ENCODE measurements at regions not wholly inside any gene's neighbourhood (a gene's known extent, or its start where the extent isn't known, plus 50 kb on each side); places are given as distances from the start of the nearest gene placed in this dataset.

- no peaks in the 10 kb centered on the region for H3K4me1 Mint-ChIP-seq
- ATAC-seq (ENCODE audit: low read depth) = no peak
- CTCF ChIA-PET = no interaction called here
Measured at GRCh38 chr13:111486801-111487200, 166.4 kb downstream of the TEX29 start.

GRCh38 chr13:111488486-111489132 lies 168.2 kb downstream of the TEX29 start:
- ChIA-PET CTCF (no interaction called here), POLR2A (no interaction called here)
- H3K27ac Mint-ChIP-seq = no peak overlapping the region
- TF ChIP-seq CTCF (IDR thresholded peaks at IDR 0.05) = no peak
- H3K4me3 Mint-ChIP-seq = no peak overlapping the region
- no peak for DNase-seq
- peaks cover 8% of the 10 kb centered on the region for H3K9me3 Mint-ChIP-seq
- no peaks in the 10 kb centered on the region for H3K27me3 Mint-ChIP-seq
- intact Hi-C loops (cut with micrococcal nuclease) = no loop called here
- ATAC-seq (ENCODE audit: low read depth) = no peak
- no peaks in the 10 kb centered on the region for H3K36me3 Mint-ChIP-seq (ENCODE audit: low read depth)
- H3K4me1 Mint-ChIP-seq = no peaks in the 10 kb centered on the region

More at GRCh38 chr13:111486801-111487200, 166.4 kb downstream of the TEX29 start:
- H3K9me3 Mint-ChIP-seq = peaks cover 8% of the 10 kb centered on the region
- POLR2A ChIA-PET = no interaction called here
- H3K27ac Mint-ChIP-seq = no peak overlapping the region
- no peaks in the 10 kb centered on the region for H3K27me3 Mint-ChIP-seq
- TF ChIP-seq CTCF (IDR thresholded peaks at IDR 0.05) = no peak
- H3K36me3 Mint-ChIP-seq (ENCODE audit: low read depth) = no peaks in the 10 kb centered on the region
- no peak for DNase-seq
- no peak overlapping the region for H3K4me3 Mint-ChIP-seq
- intact Hi-C loops (cut with micrococcal nuclease) = no loop called here

- peaks cover 8% of the 10 kb centered on the region for H3K9me3 Mint-ChIP-seq
- H3K27me3 Mint-ChIP-seq = no peaks in the 10 kb centered on the region
- no peak for ATAC-seq (ENCODE audit: low read depth)
- TF ChIP-seq CTCF (IDR thresholded peaks at IDR 0.05) = no peak
- no peak overlapping the region for H3K27ac Mint-ChIP-seq
- ChIA-PET CTCF (no interaction called here), POLR2A (no interaction called here)
- no peaks in the 10 kb centered on the region for H3K4me1 Mint-ChIP-seq
- intact Hi-C loops (cut with micrococcal nuclease) = no loop called here
- no peaks in the 10 kb centered on the region for H3K36me3 Mint-ChIP-seq (ENCODE audit: low read depth)
- DNase-seq = no peak
- H3K4me3 Mint-ChIP-seq = no peak overlapping the region
Measured at GRCh38 chr13:111489301-111489700, 168.9 kb downstream of the TEX29 start.

GRCh38 chr13:111490611-111491010 lies 170.2 kb downstream of the TEX29 start:
- Mint-ChIP-seq H3K9me3 (peaks cover 10% of the 10 kb centered on the region), H3K4me1 (no peaks in the 10 kb centered on the region), H3K27me3 (no peaks in the 10 kb centered on the region), H3K4me3 (no peak overlapping the region), H3K27ac (no peak overlapping the region), H3K36me3 (ENCODE audit: low read depth) (no peaks in the 10 kb centered on the region)
- ChIA-PET POLR2A (no interaction called here), CTCF (no interaction called here)
- no peak for TF ChIP-seq CTCF (IDR thresholded peaks at IDR 0.05)
- intact Hi-C loops (cut with micrococcal nuclease) = no loop called here
- no peak for DNase-seq
- ATAC-seq (ENCODE audit: low read depth) = no peak

GRCh38 chr13:111491021-111491420 lies 170.6 kb downstream of the TEX29 start:
- H3K27ac Mint-ChIP-seq = no peak overlapping the region
- DNase-seq = no peak

More at GRCh38 chr13:111491021-111491420, 170.6 kb downstream of the TEX29 start:
- CTCF ChIA-PET = no interaction called here
- POLR2A ChIA-PET = no interaction called here
- TF ChIP-seq CTCF (IDR thresholded peaks at IDR 0.05) = no peak
- intact Hi-C loops (cut with micrococcal nuclease) = no loop called here
- no peak overlapping the region for H3K4me3 Mint-ChIP-seq
- no peak for ATAC-seq (ENCODE audit: low read depth)
- H3K9me3 Mint-ChIP-seq = peaks cover 12% of the 10 kb centered on the region
- no peaks in the 10 kb centered on the region for H3K27me3 Mint-ChIP-seq
- no peaks in the 10 kb centered on the region for H3K36me3 Mint-ChIP-seq (ENCODE audit: low read depth)
- H3K4me1 Mint-ChIP-seq = no peaks in the 10 kb centered on the region
